ENCODE measurements at regions not wholly inside any gene's neighbourhood (a gene's known extent, or its start where the extent isn't known, plus 50 kb on each side); places are given as distances from the start of the nearest gene placed in this dataset.

- no peak for TF ChIP-seq CTCF (conservative IDR thresholded peaks at IDR 0.05; ENCODE audit: low read length)
- TF ChIP-seq EZH2phosphoT487 (IDR thresholded peaks at IDR 0.05; ENCODE audit: borderline replicate concordance) = no peak
Measured at GRCh38 chr1:112110031-112110430, 120.6 kb upstream of the KCND3 start.
